Nephron (organoid): ENCODE measurements at regions not wholly inside any gene's neighbourhood (a gene's known extent, or its start where the extent isn't known, plus 50 kb on each side); places are given as distances from the start of the nearest gene placed in this dataset.

Source experiments
- H3K27ac Mint-ChIP-seq, 3 experiments: 2 replicates each; pipeline ENCODE4 v1.8.0; 2020; ENCODE audit warnings: mixed read lengths in 3 of 3, mild to moderate bottlenecking in 2 of 3, moderate library complexity in 1 of 3
- H3K27me3 Mint-ChIP-seq: 2 replicates; pipeline ENCODE4 v1.8.0; 2021; ENCODE audit warnings: low read depth, mild to moderate bottlenecking, moderate library complexity, mixed read lengths
- H3K36me3 Mint-ChIP-seq: 2 replicates; pipeline ENCODE4 v1.8.0; 2020; ENCODE audit warnings: low read depth, mixed read lengths
- H3K4me1 Mint-ChIP-seq: 2 replicates; pipeline ENCODE4 v1.8.0; 2020; ENCODE audit warnings: mixed read lengths
- H3K4me3 Mint-ChIP-seq, 3 experiments: 2 replicates each; pipeline ENCODE4 v1.8.0; 2020; ENCODE audit warnings: mild to moderate bottlenecking in 3 of 3, mixed read lengths in 3 of 3, moderate library complexity in 2 of 3
- H3K9me3 Mint-ChIP-seq: 2 replicates; pipeline ENCODE4 v1.8.0; 2020; ENCODE audit warnings: mixed read lengths
- TF ChIP-seq, protein P1 (sequence below), 3 experiments: fragments of 200-600 bp; sonication (generic); IDR thresholded peaks; one replicate each; pipeline ENCODE4 v1.5.0; 2021; ENCODE audit warnings: antibody characterized with exemption in 3 of 3; ENCODE audit not compliant: unreplicated experiment in 3 of 3

DNA sequence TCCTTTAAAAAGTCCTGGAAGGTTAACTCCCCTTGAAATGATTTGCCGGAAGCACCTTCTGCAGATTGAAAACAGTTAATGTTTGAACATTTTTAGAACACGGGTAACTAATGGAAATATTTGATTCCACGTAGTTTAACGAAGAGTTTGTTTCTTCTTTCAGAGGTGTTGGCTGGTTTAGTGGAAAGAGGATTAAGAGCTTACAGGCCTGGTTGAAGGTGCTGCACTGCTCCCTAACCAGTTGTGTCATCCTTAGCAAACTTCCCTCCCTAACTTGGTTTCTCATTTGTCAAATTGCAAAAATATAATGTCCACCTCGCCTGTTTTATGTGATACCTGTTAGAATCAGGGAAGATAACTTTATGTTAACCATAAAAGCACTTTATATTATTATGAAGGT is 243.0 kb upstream of the FZD8 start:
- Mint-ChIP-seq H3K27me3 (peaks cover 48% of the 10 kb centered on the region), H3K27ac (peak overlapping the region in 1 of 3 experiments; percentile 1), H3K9me3 (no peaks in the 10 kb centered on the region), H3K4me3 (no peak overlapping the region), H3K36me3 (no peaks in the 10 kb centered on the region), H3K4me1 (peaks cover 8% of the 10 kb centered on the region)
- TF ChIP-seq, protein P1, sequence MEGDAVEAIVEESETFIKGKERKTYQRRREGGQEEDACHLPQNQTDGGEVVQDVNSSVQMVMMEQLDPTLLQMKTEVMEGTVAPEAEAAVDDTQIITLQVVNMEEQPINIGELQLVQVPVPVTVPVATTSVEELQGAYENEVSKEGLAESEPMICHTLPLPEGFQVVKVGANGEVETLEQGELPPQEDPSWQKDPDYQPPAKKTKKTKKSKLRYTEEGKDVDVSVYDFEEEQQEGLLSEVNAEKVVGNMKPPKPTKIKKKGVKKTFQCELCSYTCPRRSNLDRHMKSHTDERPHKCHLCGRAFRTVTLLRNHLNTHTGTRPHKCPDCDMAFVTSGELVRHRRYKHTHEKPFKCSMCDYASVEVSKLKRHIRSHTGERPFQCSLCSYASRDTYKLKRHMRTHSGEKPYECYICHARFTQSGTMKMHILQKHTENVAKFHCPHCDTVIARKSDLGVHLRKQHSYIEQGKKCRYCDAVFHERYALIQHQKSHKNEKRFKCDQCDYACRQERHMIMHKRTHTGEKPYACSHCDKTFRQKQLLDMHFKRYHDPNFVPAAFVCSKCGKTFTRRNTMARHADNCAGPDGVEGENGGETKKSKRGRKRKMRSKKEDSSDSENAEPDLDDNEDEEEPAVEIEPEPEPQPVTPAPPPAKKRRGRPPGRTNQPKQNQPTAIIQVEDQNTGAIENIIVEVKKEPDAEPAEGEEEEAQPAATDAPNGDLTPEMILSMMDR (IDR thresholded peaks at IDR 0.05; ENCODE audit: unreplicated experiment in 3 of 3), result no peak

DNA sequence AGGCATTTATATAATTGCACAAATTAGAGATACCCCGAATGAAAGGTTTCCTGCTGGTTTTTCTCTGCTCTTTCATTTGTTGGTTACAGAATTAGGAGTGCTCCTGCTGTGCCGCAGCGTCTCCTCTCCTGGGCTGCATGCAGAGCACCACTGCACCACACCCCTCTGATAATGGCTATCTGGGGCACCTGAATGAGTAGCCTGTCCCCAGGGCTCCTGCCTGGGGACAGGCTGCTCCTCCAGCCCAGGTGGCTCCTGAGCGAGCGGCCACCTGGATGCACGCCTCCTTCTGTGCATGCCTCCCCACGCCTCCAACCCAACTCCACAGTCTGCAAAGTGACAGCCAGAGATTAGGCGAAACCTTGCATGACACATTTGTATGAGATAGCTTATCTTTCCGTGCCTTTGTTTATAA is 242.6 kb upstream of the FZD8 start:
- TF ChIP-seq, protein P1 (IDR thresholded peaks at IDR 0.05; ENCODE audit: unreplicated experiment in 3 of 3), result no peak
- peaks cover 4% of the 10 kb centered on the region for H3K4me1 Mint-ChIP-seq

DNA sequence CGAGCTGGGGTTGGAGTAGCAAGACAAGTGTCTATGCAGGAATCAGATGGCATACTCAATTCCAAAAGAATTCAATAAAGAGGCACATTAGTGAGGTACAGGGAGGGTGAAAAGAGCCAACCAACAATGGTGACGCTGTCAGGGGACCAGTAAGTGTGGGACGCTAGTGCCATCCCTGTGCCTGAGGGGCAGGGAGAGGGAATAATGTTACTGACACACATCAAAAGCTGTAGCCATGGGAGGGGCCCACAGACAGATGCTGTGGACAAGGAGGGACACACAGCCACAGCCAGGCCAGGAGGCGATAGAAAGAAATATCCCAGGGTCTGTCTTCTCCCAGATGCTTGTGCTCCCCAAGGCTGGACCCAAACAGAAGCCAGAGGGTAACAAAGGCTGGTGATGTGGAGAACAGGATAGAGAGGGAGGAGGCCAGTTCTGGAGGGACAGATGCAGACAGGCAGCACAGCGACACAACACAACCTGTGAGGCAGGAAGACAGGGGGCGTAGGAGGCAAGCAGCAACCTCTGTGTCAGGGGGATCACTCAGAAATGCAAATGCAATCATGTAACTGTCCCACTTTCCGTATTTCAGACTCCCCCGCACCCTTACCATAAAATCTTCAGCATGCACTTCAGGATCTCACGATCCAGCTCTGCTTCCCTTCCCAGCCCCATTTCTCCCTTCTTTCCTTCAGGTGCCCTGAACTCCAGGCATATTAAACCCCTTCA is 240.5 kb upstream of the FZD8 start:
- Mint-ChIP-seq H3K9me3 (no peaks in the 10 kb centered on the region), H3K36me3 (no peaks in the 10 kb centered on the region), H3K27ac (no peak overlapping the region), H3K27me3 (peaks cover 40% of the 10 kb centered on the region), H3K4me1 (no peaks in the 10 kb centered on the region), H3K4me3 (no peak overlapping the region)
- TF ChIP-seq, protein P1 (IDR thresholded peaks at IDR 0.05; ENCODE audit: unreplicated experiment in 3 of 3), result no peak

More for the DNA sequence above, 242.6 kb upstream of the FZD8 start:
- peak overlapping the region in 1 of 3 experiments; percentile 1 for H3K27ac Mint-ChIP-seq
- no peak overlapping the region for H3K4me3 Mint-ChIP-seq
- H3K27me3 Mint-ChIP-seq, result peaks cover 48% of the 10 kb centered on the region
- no peaks in the 10 kb centered on the region for H3K36me3 Mint-ChIP-seq
- no peaks in the 10 kb centered on the region for H3K9me3 Mint-ChIP-seq

DNA sequence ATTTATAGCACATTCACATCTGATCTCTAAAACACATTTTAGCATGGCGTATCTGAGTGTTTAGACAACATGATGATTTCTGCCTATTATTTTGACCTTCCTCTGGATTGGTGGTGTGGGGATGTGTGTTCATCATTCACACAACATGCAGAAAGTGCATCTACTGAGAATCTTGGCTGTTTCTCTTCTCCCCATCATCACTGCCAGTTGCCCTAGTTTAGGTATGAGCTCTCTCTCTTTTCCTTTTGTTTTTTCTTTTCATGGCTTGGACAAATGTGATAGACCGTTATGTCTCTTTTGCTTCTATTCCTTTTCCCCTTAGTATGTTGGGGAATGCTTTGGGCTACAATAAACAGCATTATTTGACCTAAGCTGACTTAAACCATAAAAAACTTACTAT is 239.2 kb upstream of the FZD8 start:
- Mint-ChIP-seq H3K4me1 (no peaks in the 10 kb centered on the region), H3K27me3 (peaks cover 38% of the 10 kb centered on the region), H3K4me3 (no peak overlapping the region), H3K36me3 (no peaks in the 10 kb centered on the region), H3K9me3 (no peaks in the 10 kb centered on the region), H3K27ac (no peak overlapping the region)
- TF ChIP-seq, protein P1 (IDR thresholded peaks at IDR 0.05; ENCODE audit: unreplicated experiment in 3 of 3), result no peak

DNA sequence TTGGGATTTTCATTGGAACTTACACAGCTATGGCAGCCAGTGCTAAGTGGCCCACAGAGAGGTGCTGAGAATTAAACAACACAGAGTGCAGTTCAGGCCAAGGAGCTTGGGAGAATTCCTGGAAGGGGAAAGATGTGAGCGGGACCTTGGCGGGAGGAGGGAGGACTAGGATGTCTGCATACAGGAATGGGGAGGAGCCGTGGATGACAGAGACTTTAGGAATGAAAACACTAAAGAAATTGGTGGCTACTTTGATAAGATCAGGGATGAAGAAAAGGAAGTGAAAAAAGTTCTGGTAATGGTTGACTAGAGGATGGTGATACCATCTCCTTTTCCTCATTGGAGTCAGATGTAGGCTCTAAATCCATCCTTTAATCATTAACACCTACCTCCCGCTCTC is 234.2 kb upstream of the FZD8 start:
- peak overlapping the region in 2 of 3 experiments; percentile 17 to 53 for H3K27ac Mint-ChIP-seq
- H3K9me3 Mint-ChIP-seq, result peaks cover 3% of the 10 kb centered on the region
- H3K36me3 Mint-ChIP-seq, result no peaks in the 10 kb centered on the region
- peaks cover 27% of the 10 kb centered on the region for H3K27me3 Mint-ChIP-seq
- peaks cover 42% of the 10 kb centered on the region for H3K4me1 Mint-ChIP-seq
- no peak overlapping the region for H3K4me3 Mint-ChIP-seq
- TF ChIP-seq, protein P1 (IDR thresholded peaks at IDR 0.05; ENCODE audit: unreplicated experiment in 3 of 3), result no peak
